GM12892 (cell line): ENCODE measurements at regions not wholly inside any gene's neighbourhood (a gene's known extent, or its start where the extent isn't known, plus 50 kb on each side); places are given as distances from the start of the nearest gene placed in this dataset.

Experiments used
- POLR2A ChIP-seq: IDR thresholded peaks from 2 replicates; pipeline ENCODE4 v1.6.1; 2011; ENCODE audit warnings: low read depth, low read length, control low read depth
- POLR2AphosphoS5 ChIP-seq: IDR thresholded peaks from 2 replicates; pipeline ENCODE4 v1.6.1; 2011; ENCODE audit warnings: low read depth, low read length, control low read depth
- TAF1 ChIP-seq: IDR thresholded peaks from 2 replicates; pipeline ENCODE4 v1.6.1; 2011; ENCODE audit warnings: low read depth, mild to moderate bottlenecking, control low read depth, low read length, borderline replicate concordance

DNA sequence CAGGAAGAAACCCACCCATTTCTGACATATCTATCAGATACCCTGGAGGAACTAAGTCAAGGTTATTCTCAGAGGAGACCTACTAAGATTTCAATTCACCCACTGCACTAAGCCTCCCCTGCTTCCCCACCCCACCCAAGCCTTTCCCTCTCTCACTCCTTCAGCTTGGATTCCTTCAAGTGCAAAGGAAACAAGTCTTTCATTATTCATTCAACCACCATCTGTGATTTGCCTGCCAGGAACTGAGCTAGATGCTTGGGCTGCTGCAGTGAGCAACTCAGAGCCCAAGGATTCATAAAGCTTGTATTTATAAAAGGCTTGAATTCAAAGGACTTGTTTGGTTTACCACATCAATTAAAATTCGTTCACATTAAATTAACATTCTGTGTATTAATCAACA is 161.3 kb downstream of the GXYLT1 start:
- TF ChIP-seq POLR2A, result no peak
- no peak for TF ChIP-seq POLR2AphosphoS5
- no peak for TF ChIP-seq TAF1
